CD4-positive, alpha-beta T cell (primary cell): ENCODE measurements at regions not wholly inside any gene's neighbourhood (a gene's known extent, or its start where the extent isn't known, plus 50 kb on each side); places are given as distances from the start of the nearest gene placed in this dataset.

Experiments
- ATAC-seq: fragments of 200-7000 bp; cut with Tn5 transposase; one replicate; pipeline ENCODE4 v1.10.0; 2022; ENCODE audit warnings: mild to moderate bottlenecking; ENCODE audit not compliant: poor library complexity
- CTCF ChIA-PET: fragments of 350-600 bp; sonication (Branson Sonifier 250); formaldehyde crosslinking; loops from one replicate; lab custom pipeline; 2021; ENCODE audit warnings: antibody characterized with exemption, inconsistent platforms; lab: Charles Lee
- POLR2A ChIA-PET: fragments of 350-600 bp; sonication (Branson Sonifier 250); formaldehyde crosslinking; loops from one replicate; lab custom pipeline; 2021; ENCODE audit warnings: antibody characterized with exemption, inconsistent platforms; lab: Charles Lee
- DNase-seq, 14 experiments: peaks; one replicate each; pipeline ENCODE4 v3.0.0-alpha.2; 2013 to 2020; ENCODE audit warnings: mixed read lengths in 2 of 14
- H3K27ac ChIP-seq, 2 donors: one replicate each; pipeline versions ENCODE4 v1.5.1 to v1.7.0; 2013; ENCODE audit warnings: low read length in 2 of 2, low read depth in 1 of 2, mild to moderate bottlenecking in 1 of 2
- H3K27me3 ChIP-seq, 2 experiments: 1 replicate in 1 of 2; 2 replicates in 1 of 2; pipeline versions ENCODE4 v1.6.1 to v1.7.0; 2013; ENCODE audit warnings: low read length in 2 of 2, control low read depth in 1 of 2, mild to moderate bottlenecking in 1 of 2, moderate library complexity in 1 of 2; ENCODE audit not compliant: insufficient read depth in 2 of 2, control insufficient read depth in 1 of 2
- H3K36me3 ChIP-seq: one replicate; pipeline ENCODE4 v1.6.1; 2013; ENCODE audit warnings: low read length, control low read depth; ENCODE audit not compliant: insufficient read depth
- H3K4me1 ChIP-seq: one replicate; pipeline ENCODE4 v1.6.1; 2013; ENCODE audit warnings: low read length, control low read depth; ENCODE audit not compliant: insufficient read depth
- H3K4me3 ChIP-seq: one replicate; pipeline ENCODE4 v1.5.1; 2013; ENCODE audit warnings: mild to moderate bottlenecking, low read length, moderate library complexity
- H3K9me3 ChIP-seq, 2 experiments: 1 replicate in 1 of 2; 2 replicates in 1 of 2; pipeline versions ENCODE4 v1.6.1 to v1.7.0; 2013; ENCODE audit warnings: low read length in 2 of 2, mild to moderate bottlenecking in 2 of 2, control low read depth in 1 of 2, moderate library complexity in 1 of 2; ENCODE audit not compliant: control insufficient read depth in 1 of 2, insufficient read depth in 1 of 2
- H3K27ac Mint-ChIP-seq: one replicate; pipeline ENCODE4 v1.8.0; 2020; ENCODE audit warnings: mixed read lengths
- H3K27me3 Mint-ChIP-seq: one replicate; pipeline ENCODE4 v1.8.0; 2021; ENCODE audit warnings: mixed read lengths
- H3K36me3 Mint-ChIP-seq: one replicate; pipeline ENCODE4 v1.8.0; 2021; ENCODE audit warnings: low read depth, mixed read lengths
- H3K4me1 Mint-ChIP-seq: one replicate; pipeline ENCODE4 v1.8.0; 2021; ENCODE audit warnings: low read depth, mixed read lengths
- H3K4me3 Mint-ChIP-seq: one replicate; pipeline ENCODE4 v1.8.0; 2020; ENCODE audit warnings: mild to moderate bottlenecking, mixed read lengths
- H3K9me3 Mint-ChIP-seq: one replicate; pipeline ENCODE4 v1.8.0; 2020; ENCODE audit warnings: mixed read lengths
- intact Hi-C, 2 experiments: fragments of 100-400 bp; cut with DNase I in 1 of 2; cut with micrococcal nuclease in 1 of 2; formaldehyde crosslinking; loops; one replicate each; pipeline versions ENCODE4 v1.15.1 to v1.9.0; 2023 to 2025; cut with DNase I, micrococcal nuclease
- TF ChIP-seq, protein P1 (sequence below): fragments of 200-600 bp; IDR thresholded peaks from one replicate; pipeline ENCODE4 v1.8.0; 2022; ENCODE audit warnings: antibody characterized with exemption, mild to moderate bottlenecking

DNA sequence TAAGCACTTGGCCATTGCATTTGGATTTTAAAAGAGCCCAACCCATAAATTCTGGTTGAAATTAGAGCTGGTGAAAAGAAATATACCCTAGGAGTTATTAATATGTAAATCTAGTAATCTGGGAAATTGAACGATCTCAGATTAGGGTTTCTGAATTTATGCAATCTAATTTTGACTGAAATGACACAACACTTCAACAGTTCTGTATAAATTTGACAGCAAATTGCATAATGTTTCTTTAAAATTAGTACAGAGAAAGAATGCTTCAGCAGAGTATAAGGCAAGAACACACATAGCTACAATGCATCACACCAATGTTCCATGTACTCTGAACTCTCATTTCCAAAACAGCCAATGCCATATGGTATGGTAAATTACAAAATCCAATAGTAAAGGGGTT, 201.5 kb upstream of the ITGA4 start:
- ATAC-seq = no peak

DNA sequence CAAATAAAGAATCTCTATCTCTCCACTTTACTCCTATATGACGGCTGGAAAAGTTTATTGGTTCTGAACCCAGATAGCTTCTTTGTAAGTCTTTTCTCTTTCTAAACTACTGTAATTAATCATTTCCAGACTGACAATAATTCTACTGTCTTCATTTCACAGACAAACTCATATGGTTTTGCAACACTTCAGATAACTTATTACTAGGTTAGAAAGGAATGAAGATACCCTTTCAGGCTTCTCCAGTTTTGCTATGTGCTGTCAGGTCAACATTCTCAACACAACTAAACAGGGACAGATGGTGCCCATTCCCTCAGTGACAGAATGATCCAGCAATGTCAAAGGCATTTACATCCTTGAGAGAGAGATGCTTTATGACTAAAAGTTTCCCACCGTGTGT, 198.5 kb upstream of the ITGA4 start:
- H3K27ac ChIP-seq = no peak overlapping the region
- Mint-ChIP-seq H3K9me3 (no peaks in the 10 kb centered on the region), H3K27ac (no peak overlapping the region), H3K36me3 (no peaks in the 10 kb centered on the region), H3K4me3 (no peak overlapping the region), H3K27me3 (no peaks in the 10 kb centered on the region), H3K4me1 (peaks cover 21% of the 10 kb centered on the region)
- TF ChIP-seq, protein P1, sequence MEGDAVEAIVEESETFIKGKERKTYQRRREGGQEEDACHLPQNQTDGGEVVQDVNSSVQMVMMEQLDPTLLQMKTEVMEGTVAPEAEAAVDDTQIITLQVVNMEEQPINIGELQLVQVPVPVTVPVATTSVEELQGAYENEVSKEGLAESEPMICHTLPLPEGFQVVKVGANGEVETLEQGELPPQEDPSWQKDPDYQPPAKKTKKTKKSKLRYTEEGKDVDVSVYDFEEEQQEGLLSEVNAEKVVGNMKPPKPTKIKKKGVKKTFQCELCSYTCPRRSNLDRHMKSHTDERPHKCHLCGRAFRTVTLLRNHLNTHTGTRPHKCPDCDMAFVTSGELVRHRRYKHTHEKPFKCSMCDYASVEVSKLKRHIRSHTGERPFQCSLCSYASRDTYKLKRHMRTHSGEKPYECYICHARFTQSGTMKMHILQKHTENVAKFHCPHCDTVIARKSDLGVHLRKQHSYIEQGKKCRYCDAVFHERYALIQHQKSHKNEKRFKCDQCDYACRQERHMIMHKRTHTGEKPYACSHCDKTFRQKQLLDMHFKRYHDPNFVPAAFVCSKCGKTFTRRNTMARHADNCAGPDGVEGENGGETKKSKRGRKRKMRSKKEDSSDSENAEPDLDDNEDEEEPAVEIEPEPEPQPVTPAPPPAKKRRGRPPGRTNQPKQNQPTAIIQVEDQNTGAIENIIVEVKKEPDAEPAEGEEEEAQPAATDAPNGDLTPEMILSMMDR = no peak
- no peaks in the 10 kb centered on the region for H3K36me3 ChIP-seq
- DNase-seq = no peak
- H3K27me3 ChIP-seq = no peaks in the 10 kb centered on the region
- intact Hi-C loops = no loop called here
- no peaks in the 10 kb centered on the region for H3K4me1 ChIP-seq
- CTCF ChIA-PET = no interaction called here
- H3K4me3 ChIP-seq = no peak overlapping the region
- POLR2A ChIA-PET = no interaction called here
- no peak for ATAC-seq
- no peaks in the 10 kb centered on the region for H3K9me3 ChIP-seq

More for the DNA sequence above, 201.5 kb upstream of the ITGA4 start:
- no peak for DNase-seq
- ChIA-PET POLR2A (interaction anchor here (1.0 kb wide), 1 partner anchor 202 kb away, joined by 3 read pairs; the partner anchor contains the start of gene ITGA4), CTCF (no interaction called here)
- Histone ChIP-seq H3K4me1 (peaks cover 7% of the 10 kb centered on the region), H3K27me3 (no peaks in the 10 kb centered on the region), H3K27ac (no peak overlapping the region), H3K36me3 (no peaks in the 10 kb centered on the region), H3K4me3 (no peak overlapping the region), H3K9me3 (peaks cover 0 to 4% of the 10 kb centered on the region in 2 experiments)
- no peaks in the 10 kb centered on the region for H3K27me3 Mint-ChIP-seq
- peaks cover 25% of the 10 kb centered on the region for H3K4me1 Mint-ChIP-seq
- H3K36me3 Mint-ChIP-seq = peaks cover 7% of the 10 kb centered on the region
- H3K9me3 Mint-ChIP-seq = no peaks in the 10 kb centered on the region
- no peak overlapping the region for H3K4me3 Mint-ChIP-seq
- intact Hi-C loops = no loop called here
- TF ChIP-seq, protein P1 = no peak
- no peak overlapping the region for H3K27ac Mint-ChIP-seq

DNA sequence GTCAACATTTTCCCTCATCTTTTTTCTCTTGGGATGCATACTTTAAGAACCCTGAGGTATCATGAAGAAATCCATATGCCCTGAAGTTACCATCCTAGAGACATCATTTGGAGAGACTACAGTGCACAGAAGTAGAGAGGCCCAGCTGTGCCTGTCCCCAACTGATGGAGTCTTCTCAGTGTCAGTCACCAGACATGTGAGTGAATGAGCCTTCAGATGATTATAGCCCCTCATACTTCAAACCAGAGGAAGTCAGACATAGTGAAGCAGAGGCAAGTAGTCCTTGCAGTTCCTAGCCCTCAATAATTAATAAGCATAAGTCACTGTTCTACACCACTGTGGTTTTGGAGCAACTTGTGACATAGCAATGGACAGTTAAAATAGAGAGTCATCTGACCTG, 194.4 kb upstream of the ITGA4 start:
- H3K27ac Mint-ChIP-seq = no peak overlapping the region
- no peak overlapping the region for H3K4me3 Mint-ChIP-seq
- H3K27ac ChIP-seq = no peak overlapping the region
- peaks cover 5% of the 10 kb centered on the region for H3K36me3 Mint-ChIP-seq
- no peaks in the 10 kb centered on the region for H3K9me3 ChIP-seq
- TF ChIP-seq, protein P1 = no peak
- no peaks in the 10 kb centered on the region for H3K27me3 ChIP-seq
- no peaks in the 10 kb centered on the region for H3K27me3 Mint-ChIP-seq
- H3K36me3 ChIP-seq = no peaks in the 10 kb centered on the region
- peaks cover 5% of the 10 kb centered on the region for H3K4me1 ChIP-seq
- no peaks in the 10 kb centered on the region for H3K9me3 Mint-ChIP-seq
- no peak for DNase-seq
- peaks cover 35% of the 10 kb centered on the region for H3K4me1 Mint-ChIP-seq
- POLR2A ChIA-PET = no interaction called here
- no peak for ATAC-seq
- intact Hi-C loops = no loop called here
- no peak overlapping the region for H3K4me3 ChIP-seq
- CTCF ChIA-PET = no interaction called here
